IPS DF 6.9 (cell line): ENCODE measurements at regions not wholly inside any gene's neighbourhood (a gene's known extent, or its start where the extent isn't known, plus 50 kb on each side); places are given as distances from the start of the nearest gene placed in this dataset.
A peak's percentile ranks its signal among the peaks of the same experiment; 100 is the strongest.

Experiments used
- DNase-seq: peaks from one replicate; pipeline ENCODE4 v3.0.0-alpha.2; 2013; ENCODE audit warnings: low read depth, low spot score
- H3K27ac ChIP-seq: one replicate; pipeline ENCODE4 v1.5.1; 2013; ENCODE audit warnings: low read length, control low read depth
- H3K27me3 ChIP-seq: 2 replicates; pipeline ENCODE4 v1.6.1; 2013; ENCODE audit warnings: mild to moderate bottlenecking, low read length; ENCODE audit not compliant: control insufficient read depth, insufficient read depth
- H3K36me3 ChIP-seq: 2 replicates; pipeline ENCODE4 v1.6.1; 2013; ENCODE audit warnings: low read length; ENCODE audit not compliant: control insufficient read depth, insufficient read depth
- H3K4me1 ChIP-seq: 2 replicates; pipeline ENCODE4 v1.6.1; 2013; ENCODE audit warnings: low read length; ENCODE audit not compliant: control insufficient read depth, insufficient read depth
- H3K4me3 ChIP-seq: 2 replicates; pipeline ENCODE4 v1.5.1; 2013; ENCODE audit warnings: mild to moderate bottlenecking, low read length
- H3K9me3 ChIP-seq: 2 replicates; pipeline ENCODE4 v1.6.1; 2013; ENCODE audit warnings: low read length, inconsistent platforms; ENCODE audit not compliant: control insufficient read depth, insufficient read depth
- WGBS: extraction: QIAGEN DNeasy Blood & Tissue Kit; methylation state at CpG from one replicate; pipeline ENCODE4 v1.1.7; 2013; ENCODE audit warnings: mixed read lengths, missing lambda C conversion rate; ENCODE audit not compliant: insufficient read length, insufficient coverage; 5-methylcytosine and 5-hydroxymethylcytosine counted together

DNA sequence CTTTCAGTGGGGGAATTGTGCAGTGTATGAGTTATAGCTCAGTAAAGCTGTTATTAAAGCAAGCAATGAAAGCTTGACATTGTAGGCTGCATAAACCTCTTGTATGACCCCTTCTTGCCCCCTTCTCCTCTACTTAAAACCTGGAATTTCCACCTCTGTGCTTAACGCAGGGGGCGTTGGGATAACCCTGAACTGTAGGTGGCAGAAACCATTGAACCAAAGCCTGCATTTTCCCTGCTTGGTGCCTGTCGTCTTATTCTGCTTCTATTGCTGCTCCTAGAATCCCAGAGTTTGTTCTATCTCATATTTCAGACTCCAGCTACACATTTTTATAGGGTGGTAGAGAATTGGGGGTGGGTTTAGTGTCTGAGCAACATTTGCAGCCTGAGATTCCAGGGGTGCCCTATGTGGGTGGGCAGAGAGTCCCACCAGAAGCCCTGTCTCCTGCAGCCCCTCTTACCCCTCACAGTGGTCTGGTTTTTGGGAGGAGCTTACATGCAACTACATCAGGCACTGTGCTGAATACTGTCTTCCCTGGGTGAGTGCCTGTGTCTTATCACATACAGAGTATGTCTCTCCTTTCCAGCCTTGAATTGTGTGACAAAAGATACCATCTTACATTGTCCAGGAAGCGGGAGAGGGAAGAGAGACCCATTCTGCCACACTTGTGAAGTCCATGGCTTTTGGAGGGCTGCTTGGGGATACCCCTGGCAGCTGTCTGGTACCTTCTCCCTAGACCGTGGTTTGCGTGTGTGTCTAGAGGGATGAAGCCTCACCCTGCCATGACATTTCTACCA is 407.7 kb upstream of the EEF2KMT start:
- no CpG with 5 or more reads among the region's 6 CpGs for WGBS
- Histone ChIP-seq H3K4me3 (no peak overlapping the region), H3K9me3 (no peaks in the 10 kb centered on the region), H3K36me3 (no peaks in the 10 kb centered on the region), H3K27ac (no peak overlapping the region), H3K4me1 (no peaks in the 10 kb centered on the region), H3K27me3 (no peaks in the 10 kb centered on the region)
- no peak for DNase-seq

DNA sequence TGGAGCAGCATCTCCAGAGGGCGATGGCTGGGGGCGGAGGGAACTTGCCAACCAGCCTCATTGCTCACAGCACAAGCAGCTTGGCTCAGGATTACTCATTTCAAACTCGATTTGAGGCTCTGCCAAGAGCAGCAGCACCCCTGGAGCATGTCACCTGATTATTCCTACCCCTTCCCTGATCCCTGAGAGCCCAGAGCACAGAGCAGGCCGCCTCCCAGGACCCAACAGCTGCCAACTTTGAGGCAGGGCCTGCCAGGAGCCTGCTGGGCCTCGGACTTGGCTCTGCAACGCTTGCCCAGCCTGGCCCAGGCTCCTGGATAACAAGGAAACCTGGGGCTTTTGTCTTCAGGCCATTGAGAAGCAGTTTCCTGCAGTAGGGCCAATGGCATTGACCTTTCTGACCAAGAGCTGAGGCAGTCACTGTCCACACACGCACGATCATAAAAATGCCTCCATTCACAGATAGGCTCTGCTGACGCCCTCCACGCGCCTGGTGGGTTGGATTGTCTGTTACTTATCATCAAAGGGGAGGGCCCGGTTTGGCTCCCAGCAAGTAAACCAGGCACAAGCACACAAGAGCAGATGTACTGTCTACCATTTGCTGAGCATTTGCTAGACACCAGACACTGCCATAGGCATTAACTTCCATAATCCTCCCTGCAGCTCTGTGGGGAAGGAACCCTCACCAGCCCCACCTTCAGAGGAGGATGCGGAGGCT is 406.6 kb upstream of the EEF2KMT start:
- H3K27ac ChIP-seq = no peak overlapping the region
- no CpG with 5 or more reads among the region's 13 CpGs for WGBS
- DNase-seq = no peak
- no peaks in the 10 kb centered on the region for H3K27me3 ChIP-seq
- no peak overlapping the region for H3K4me3 ChIP-seq
- H3K36me3 ChIP-seq = no peaks in the 10 kb centered on the region
- H3K4me1 ChIP-seq = no peaks in the 10 kb centered on the region
- H3K9me3 ChIP-seq = no peaks in the 10 kb centered on the region

DNA sequence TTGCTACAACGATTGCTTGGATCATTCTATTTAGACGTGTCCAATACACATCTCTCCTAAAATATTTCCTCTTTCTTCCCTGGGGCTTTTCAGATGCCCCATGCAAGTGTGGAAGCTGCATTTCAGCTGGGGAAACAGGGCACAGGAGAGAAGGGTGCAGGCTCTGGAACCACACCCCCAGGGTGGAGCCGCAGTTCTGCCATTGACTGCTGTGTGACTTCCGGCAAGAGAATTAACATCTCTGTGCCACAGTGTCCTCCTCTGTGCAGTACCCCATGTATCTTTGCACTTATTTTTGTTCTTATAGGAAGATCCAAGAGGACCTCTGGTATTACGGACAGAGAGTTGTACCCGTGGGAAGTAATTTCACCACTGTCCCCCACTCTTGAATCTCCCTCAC is 405.3 kb upstream of the EEF2KMT start:
- Histone ChIP-seq H3K27me3 (no peaks in the 10 kb centered on the region), H3K27ac (no peak overlapping the region), H3K9me3 (no peaks in the 10 kb centered on the region), H3K4me3 (no peak overlapping the region), H3K4me1 (no peaks in the 10 kb centered on the region), H3K36me3 (no peaks in the 10 kb centered on the region)
- no CpG with 5 or more reads among the region's 6 CpGs for whole genome bisulfite sequencing
- DNase-seq = no peak

DNA sequence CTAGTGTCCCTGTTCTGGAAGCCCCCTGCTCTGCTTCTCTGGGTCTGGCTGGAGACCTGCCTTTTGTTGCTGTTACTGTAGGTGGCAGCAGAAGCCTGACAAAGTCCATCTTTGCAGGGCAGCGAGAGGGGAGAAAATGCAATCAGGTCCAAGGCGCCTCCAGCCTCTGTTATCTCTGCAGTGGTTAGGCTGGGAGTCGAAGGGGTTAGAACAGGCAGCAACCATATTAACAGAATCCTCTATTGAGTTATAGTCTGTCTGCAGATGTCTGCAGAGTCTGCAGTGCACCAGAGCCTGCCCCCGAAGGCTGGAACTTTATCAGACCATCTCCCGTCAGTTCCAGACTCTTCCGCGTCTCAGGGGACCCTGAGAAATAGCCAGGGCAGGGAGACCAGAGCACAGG is 404.9 kb upstream of the EEF2KMT start:
- DNase-seq = peak; percentile 41
- no peak overlapping the region for H3K4me3 ChIP-seq
- no CpG with 5 or more reads among the region's 7 CpGs for WGBS
- no peaks in the 10 kb centered on the region for H3K4me1 ChIP-seq
- no peaks in the 10 kb centered on the region for H3K36me3 ChIP-seq
- H3K9me3 ChIP-seq = no peaks in the 10 kb centered on the region
- H3K27ac ChIP-seq = no peak overlapping the region
- no peaks in the 10 kb centered on the region for H3K27me3 ChIP-seq

DNA sequence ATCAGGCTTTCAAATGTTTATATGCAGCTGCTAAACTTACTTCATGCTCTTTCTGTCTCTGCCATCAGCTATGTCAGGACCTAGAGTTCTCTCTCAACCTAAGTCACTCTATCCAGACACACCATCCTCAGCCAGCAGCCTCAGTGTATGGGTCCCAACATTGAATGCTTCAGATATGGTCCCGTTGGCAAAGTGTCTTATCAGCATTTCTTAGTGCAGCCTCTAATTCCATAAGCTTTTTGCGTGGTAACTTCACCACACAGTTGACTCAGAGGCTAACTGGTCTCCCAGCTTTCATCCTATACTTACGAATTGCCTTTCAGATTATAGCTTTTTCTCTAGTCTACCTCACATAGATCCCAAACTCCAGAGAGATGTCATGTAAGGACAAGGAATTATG is 402.9 kb upstream of the EEF2KMT start:
- H3K4me1 ChIP-seq = no peaks in the 10 kb centered on the region
- H3K9me3 ChIP-seq = no peaks in the 10 kb centered on the region
- H3K27ac ChIP-seq = no peak overlapping the region
- H3K4me3 ChIP-seq = no peak overlapping the region
- WGBS = no CpG with 5 or more reads among the region's 3 CpGs
- no peaks in the 10 kb centered on the region for H3K36me3 ChIP-seq
- DNase-seq = no peak
- no peaks in the 10 kb centered on the region for H3K27me3 ChIP-seq

DNA sequence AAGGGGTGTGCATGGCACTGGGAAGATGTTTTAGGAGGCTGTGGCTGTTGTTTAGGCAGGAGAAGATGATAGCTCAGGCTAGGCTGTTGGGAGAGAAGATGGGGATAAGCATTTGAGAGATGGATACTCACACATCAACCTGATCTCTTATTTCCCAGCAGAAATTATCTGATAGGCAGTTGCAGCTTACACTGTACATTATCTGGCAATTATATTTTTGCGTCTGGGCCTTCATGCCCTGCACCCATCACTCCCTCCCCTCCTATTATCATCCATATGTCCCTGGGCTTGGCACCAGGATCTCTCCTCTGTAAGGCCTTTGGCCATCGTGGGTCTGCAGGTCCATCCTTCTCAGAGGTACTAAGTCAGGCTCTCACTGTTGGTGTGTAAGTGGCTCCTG is 401.0 kb upstream of the EEF2KMT start:
- DNase-seq = no peak
- Histone ChIP-seq H3K36me3 (no peaks in the 10 kb centered on the region), H3K27ac (no peak overlapping the region), H3K4me1 (no peaks in the 10 kb centered on the region), H3K27me3 (no peaks in the 10 kb centered on the region), H3K9me3 (no peaks in the 10 kb centered on the region), H3K4me3 (no peak overlapping the region)
- WGBS = no CpG with 5 or more reads among the region's 2 CpGs

DNA sequence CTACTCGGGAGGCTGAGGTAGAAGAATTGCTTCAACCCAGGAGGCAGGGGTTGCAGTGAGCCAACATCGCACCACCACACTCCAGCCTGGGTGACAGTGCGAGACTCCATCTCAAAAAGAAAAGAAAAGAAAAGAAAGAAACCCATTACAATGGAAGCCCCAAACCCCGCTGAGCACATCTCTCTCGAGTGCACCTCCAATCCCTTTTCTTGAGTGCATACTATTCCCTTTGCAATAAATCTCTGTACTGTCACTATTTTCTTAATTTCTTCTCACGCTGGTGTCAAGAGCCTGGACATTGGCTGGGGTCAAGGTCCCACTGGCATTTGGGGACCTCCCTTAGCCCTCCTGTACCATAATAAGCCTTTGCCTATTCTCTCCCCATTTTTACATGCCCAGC is 398.4 kb upstream of the EEF2KMT start:
- WGBS = no CpG with 5 or more reads among the region's 6 CpGs
- no peaks in the 10 kb centered on the region for H3K9me3 ChIP-seq
- DNase-seq = no peak
- no peak overlapping the region for H3K27ac ChIP-seq
- no peak overlapping the region for H3K4me3 ChIP-seq
- no peaks in the 10 kb centered on the region for H3K27me3 ChIP-seq
- no peaks in the 10 kb centered on the region for H3K36me3 ChIP-seq
- no peaks in the 10 kb centered on the region for H3K4me1 ChIP-seq

DNA sequence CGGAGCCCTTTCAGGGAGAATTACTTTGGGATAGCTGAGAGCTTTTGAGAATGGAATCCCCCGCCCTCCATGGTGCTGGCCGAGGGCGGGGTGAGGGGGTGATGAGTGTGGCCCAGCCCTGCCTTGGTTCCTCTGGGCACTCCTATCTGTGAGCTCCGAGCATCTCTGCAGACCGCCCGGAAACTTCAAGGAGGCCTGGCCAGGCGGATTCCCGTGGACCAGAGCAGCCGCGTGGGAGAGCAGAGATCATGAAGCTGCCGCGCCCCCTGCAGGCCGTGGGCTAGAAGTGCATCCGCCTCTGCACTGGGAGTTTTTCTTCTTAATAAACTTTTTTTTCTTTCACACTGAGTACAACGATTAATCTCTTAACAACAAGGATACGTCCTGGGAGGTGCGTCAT is 392.9 kb upstream of the EEF2KMT start:
- peak; percentile 33 for DNase-seq
- Histone ChIP-seq H3K27ac (no peak overlapping the region), H3K4me1 (no peaks in the 10 kb centered on the region), H3K27me3 (no peaks in the 10 kb centered on the region), H3K4me3 (no peak overlapping the region), H3K9me3 (no peaks in the 10 kb centered on the region), H3K36me3 (no peaks in the 10 kb centered on the region)
- WGBS = no CpG with 5 or more reads among the region's 18 CpGs

DNA sequence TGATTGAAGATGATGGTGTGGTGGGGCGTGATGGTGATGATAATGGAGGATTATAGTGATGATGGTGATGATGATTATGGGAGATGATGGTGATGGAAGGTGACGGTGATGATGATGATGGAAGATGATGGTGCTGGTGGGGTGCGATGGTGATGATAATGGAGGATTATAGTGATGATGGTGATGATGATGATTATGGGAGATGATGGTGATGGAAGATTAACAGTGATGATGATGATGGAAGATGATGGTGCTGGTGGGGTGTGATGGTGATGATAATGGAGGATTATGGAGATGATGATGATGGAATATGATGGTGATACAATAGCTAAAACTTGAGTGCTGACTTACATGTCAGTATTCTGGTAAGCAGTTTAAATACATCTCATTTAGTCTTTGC is 391.0 kb upstream of the EEF2KMT start:
- Histone ChIP-seq H3K9me3 (no peaks in the 10 kb centered on the region), H3K27me3 (no peaks in the 10 kb centered on the region), H3K27ac (no peak overlapping the region), H3K36me3 (no peaks in the 10 kb centered on the region), H3K4me1 (no peaks in the 10 kb centered on the region), H3K4me3 (no peak overlapping the region)
- 100% methylated on average over 2 of the region's 3 CpGs for WGBS
- DNase-seq = no peak

DNA sequence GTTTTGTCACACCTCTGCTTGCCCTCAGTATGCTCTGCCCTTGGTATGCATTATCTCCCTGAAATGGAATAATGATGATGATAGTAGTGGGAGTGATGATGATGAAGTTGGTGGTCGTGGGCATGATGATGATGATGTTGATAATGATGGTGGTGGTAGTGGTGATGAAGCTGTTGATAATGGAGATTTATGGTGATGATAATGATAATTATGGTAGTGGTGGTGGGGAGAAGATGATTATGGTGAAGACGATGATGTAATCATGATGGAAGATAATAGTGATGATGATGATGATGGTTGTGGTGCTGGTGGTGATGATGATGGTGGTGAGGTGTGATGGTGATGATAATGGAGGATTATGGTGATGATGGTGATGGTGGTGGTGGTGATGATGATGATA is 390.1 kb upstream of the EEF2KMT start:
- H3K4me3 ChIP-seq = no peak overlapping the region
- no peaks in the 10 kb centered on the region for H3K9me3 ChIP-seq
- no peak overlapping the region for H3K27ac ChIP-seq
- H3K4me1 ChIP-seq = no peaks in the 10 kb centered on the region
- DNase-seq = no peak
- no peaks in the 10 kb centered on the region for H3K36me3 ChIP-seq
- WGBS = 100% methylated on average over 2 of the region's 2 CpGs
- H3K27me3 ChIP-seq = no peaks in the 10 kb centered on the region

DNA sequence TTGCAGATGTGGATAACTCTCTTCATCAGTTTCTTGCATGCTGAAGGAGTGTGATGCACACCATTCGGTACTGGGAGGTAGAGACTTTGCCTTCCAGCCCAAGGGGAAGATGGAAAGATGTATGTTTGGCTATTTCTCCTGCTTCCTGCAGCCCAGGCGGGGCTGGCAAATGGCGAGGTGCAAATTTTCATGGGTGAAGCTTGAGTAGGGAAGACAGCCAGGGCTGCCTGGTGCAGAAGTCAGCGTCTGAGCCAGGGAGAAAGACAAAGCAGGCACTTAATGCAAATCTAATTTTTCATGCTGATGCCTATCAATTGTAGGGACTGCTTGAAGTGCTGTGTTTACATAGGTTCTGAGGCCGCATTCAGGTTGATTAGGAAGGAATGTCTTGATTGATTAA is 384.7 kb upstream of the EEF2KMT start:
- Histone ChIP-seq H3K36me3 (no peaks in the 10 kb centered on the region), H3K9me3 (no peaks in the 10 kb centered on the region), H3K27me3 (no peaks in the 10 kb centered on the region), H3K27ac (no peak overlapping the region), H3K4me3 (no peak overlapping the region), H3K4me1 (peaks cover 3% of the 10 kb centered on the region; the same call in 1 of the 2 replicates)
- no peak for DNase-seq
- no CpG with 5 or more reads among the region's 5 CpGs for WGBS
